Smooth muscle cell (in vitro differentiated cells): ENCODE measurements at regions not wholly inside any gene's neighbourhood (a gene's known extent, or its start where the extent isn't known, plus 50 kb on each side); places are given as distances from the start of the nearest gene placed in this dataset.
"Not testable (repeated sequence)": the region's sequence is repeated elsewhere in the genome, so short reads cannot be mapped to it uniquely, and the experiment has no call there.

ENCODE experiments used
- DNase-seq: peaks from one replicate; lab custom pipeline; 2025; ENCODE audit not compliant: unreplicated experiment; lab: John Stamatoyannopoulos, UW
- H2AFZ ChIP-seq: fragments of 200-600 bp; sonication (generic); 2 replicates; pipeline ENCODE4 v1.6.0; 2016; ENCODE audit warnings: antibody characterized with exemption, low read depth, mild to moderate bottlenecking
- H3F3A ChIP-seq: fragments of 200-600 bp; sonication (generic); 2 replicates; pipeline ENCODE4 v1.6.0; 2017; ENCODE audit warnings: antibody characterized with exemption, low read depth
- H3K27ac ChIP-seq: fragments of 200-600 bp; sonication (generic); 2 replicates; pipeline ENCODE4 v1.5.1; 2016; ENCODE audit warnings: low read depth, mild to moderate bottlenecking
- H3K27me3 ChIP-seq: fragments of 200-600 bp; sonication (generic); 2 replicates; pipeline ENCODE4 v1.6.1; 2016; ENCODE audit warnings: low read depth, mild to moderate bottlenecking
- H3K36me3 ChIP-seq: fragments of 200-600 bp; sonication (generic); 2 replicates; pipeline ENCODE4 v1.5.1; 2016; ENCODE audit warnings: low read depth
- H3K4me1 ChIP-seq: fragments of 200-600 bp; sonication (generic); 2 replicates; pipeline ENCODE4 v1.5.1; 2016; ENCODE audit warnings: low read depth
- H3K4me2 ChIP-seq: fragments of 200-600 bp; sonication (generic); 2 replicates; pipeline ENCODE4 v1.6.0; 2016; ENCODE audit warnings: mild to moderate bottlenecking
- H3K4me3 ChIP-seq: fragments of 200-600 bp; sonication (generic); 2 replicates; pipeline ENCODE4 v1.5.1; 2016; ENCODE audit warnings: mild to moderate bottlenecking
- H3K79me2 ChIP-seq: fragments of 200-600 bp; sonication (generic); 2 replicates; pipeline ENCODE4 v1.6.0; 2016; ENCODE audit warnings: low read depth, mild to moderate bottlenecking
- H3K9ac ChIP-seq: fragments of 200-600 bp; sonication (generic); 2 replicates; pipeline ENCODE4 v1.6.0; 2016; ENCODE audit warnings: low read depth
- H3K9me3 ChIP-seq: fragments of 200-600 bp; sonication (generic); replicated peaks from 2 replicates; pipeline ENCODE4 v1.5.1; 2016; ENCODE audit warnings: low read depth
- H4K20me1 ChIP-seq: fragments of 200-600 bp; sonication (generic); 2 replicates; pipeline ENCODE4 v1.6.0; 2016; ENCODE audit warnings: low read depth
- CTCF ChIP-seq: fragments of 200-600 bp; sonication (generic); IDR thresholded peaks from 2 replicates; pipeline ENCODE4 v1.5.1; 2017; ENCODE audit warnings: borderline replicate concordance, mild to moderate bottlenecking, antibody characterized with exemption; ENCODE audit not compliant: insufficient read depth, poor library complexity, severe bottlenecking
- WGBS: methylation state at CpG from one replicate; pipeline ENCODE4 v1.1.7; 2016; ENCODE audit warnings: low lambda C conversion rate; 5-methylcytosine and 5-hydroxymethylcytosine counted together

GRCh38 chr2:75828826-75829225 lies 118.1 kb upstream of the GCFC2 start:
- no peak for DNase-seq
- no peak overlapping the region for H3K4me3 ChIP-seq
- H3K27ac ChIP-seq: no peak overlapping the region
- no peaks in the 10 kb centered on the region for H3F3A ChIP-seq
- H3K36me3 ChIP-seq: no peaks in the 10 kb centered on the region
- peaks cover 5% of the 10 kb centered on the region for H3K9me3 ChIP-seq
- WGBS: 81% methylated on average over 4 of the region's 4 CpGs
- TF ChIP-seq CTCF: no peak
- no peaks in the 10 kb centered on the region for H3K79me2 ChIP-seq
- H3K27me3 ChIP-seq: no peaks in the 10 kb centered on the region
- H2AFZ ChIP-seq: no peak overlapping the region
- H4K20me1 ChIP-seq: no peaks in the 10 kb centered on the region
- H3K4me1 ChIP-seq: no peaks in the 10 kb centered on the region
- H3K9ac ChIP-seq: no peak overlapping the region
- H3K4me2 ChIP-seq: no peak overlapping the region

- not testable (repeated sequence) for H3K9me3 ChIP-seq, H3K79me2 ChIP-seq, H3F3A ChIP-seq, H3K4me2 ChIP-seq, H3K4me3 ChIP-seq, H2AFZ ChIP-seq, H4K20me1 ChIP-seq, H3K27me3 ChIP-seq, H3K36me3 ChIP-seq, H3K4me1 ChIP-seq, H3K27ac ChIP-seq, H3K9ac ChIP-seq, DNase-seq
- 93% methylated on average over 1 of the region's 1 CpG for WGBS
Observed at GRCh38 chr2:75823515-75823914, 112.8 kb upstream of the GCFC2 start.

GRCh38 chr2:75822336-75822735 lies 111.6 kb upstream of the GCFC2 start:
- H3K9ac ChIP-seq: no peak overlapping the region

GRCh38 chr2:75820693-75821092 lies 110.0 kb upstream of the GCFC2 start:
- Histone ChIP-seq H3K4me2 (no peak overlapping the region), H3K27ac (no peak overlapping the region), H2AFZ (no peak overlapping the region), H3K9ac (no peak overlapping the region), H3K4me1 (no peaks in the 10 kb centered on the region), H3K9me3 (peaks cover 5% of the 10 kb centered on the region), H3K79me2 (no peaks in the 10 kb centered on the region), H3K27me3 (no peaks in the 10 kb centered on the region), H3K4me3 (no peak overlapping the region), H4K20me1 (no peaks in the 10 kb centered on the region), H3K36me3 (no peaks in the 10 kb centered on the region), H3F3A (no peaks in the 10 kb centered on the region)
- WGBS: 66% methylated on average over 3 of the region's 3 CpGs
- no peak for TF ChIP-seq CTCF
- DNase-seq: no peak

More at GRCh38 chr2:75822336-75822735, 111.6 kb upstream of the GCFC2 start:
- Histone ChIP-seq H2AFZ (no peak overlapping the region), H3K36me3 (no peaks in the 10 kb centered on the region), H3K9me3 (peaks cover 5% of the 10 kb centered on the region), H3K27me3 (no peaks in the 10 kb centered on the region), H3K4me1 (no peaks in the 10 kb centered on the region), H3K79me2 (no peaks in the 10 kb centered on the region), H4K20me1 (no peaks in the 10 kb centered on the region), H3K4me3 (no peak overlapping the region), H3K27ac (no peak overlapping the region), H3K4me2 (no peak overlapping the region), H3F3A (no peaks in the 10 kb centered on the region)
- no peak for DNase-seq
- 73% methylated on average over 2 of the region's 2 CpGs for WGBS
- TF ChIP-seq CTCF: no peak
